Neuronal stem cell (in vitro differentiated cells): ENCODE measurements at regions not wholly inside any gene's neighbourhood (a gene's known extent, or its start where the extent isn't known, plus 50 kb on each side); places are given as distances from the start of the nearest gene placed in this dataset.

Source experiments
- DNase-seq: peaks from one replicate; pipeline ENCODE4 v3.0.0-alpha.2; 2013; ENCODE audit warnings: low spot score
- H2AFZ ChIP-seq: one replicate; pipeline ENCODE4 v1.6.1; 2013; ENCODE audit warnings: mild to moderate bottlenecking, low read length, inconsistent platforms
- H2AK5ac ChIP-seq: 2 replicates; pipeline ENCODE4 v1.6.1; 2013; ENCODE audit warnings: low read depth, mild to moderate bottlenecking, inconsistent platforms, low read length, moderate library complexity, mixed read lengths
- H2BK120ac ChIP-seq: 2 replicates; pipeline ENCODE4 v1.6.1; 2013; ENCODE audit warnings: low read depth, mild to moderate bottlenecking, inconsistent platforms, low read length, moderate library complexity, mixed read lengths
- H2BK12ac ChIP-seq: one replicate; pipeline ENCODE4 v1.6.1; 2013; ENCODE audit warnings: low read length, inconsistent platforms
- H2BK15ac ChIP-seq: 2 replicates; pipeline ENCODE4 v1.6.1; 2013; ENCODE audit warnings: mild to moderate bottlenecking, low read length, inconsistent platforms, mixed read lengths
- H2BK5ac ChIP-seq: one replicate; pipeline ENCODE4 v1.6.1; 2013; ENCODE audit warnings: inconsistent platforms, mild to moderate bottlenecking, low read length, moderate library complexity
- H3K14ac ChIP-seq: one replicate; pipeline ENCODE4 v1.6.1; 2013; ENCODE audit warnings: low read length, inconsistent platforms
- H3K18ac ChIP-seq: 2 replicates; pipeline ENCODE4 v1.6.1; 2013; ENCODE audit warnings: low read length, inconsistent platforms
- H3K23ac ChIP-seq: 2 replicates; pipeline ENCODE4 v1.6.1; 2013; ENCODE audit warnings: low read depth, mild to moderate bottlenecking, mixed read lengths, low read length, inconsistent platforms; ENCODE audit not compliant: poor library complexity
- H3K27ac ChIP-seq: replicated peaks from 3 replicates; pipeline ENCODE4 v1.5.1; 2013; ENCODE audit warnings: low read length, inconsistent platforms
- H3K27me3 ChIP-seq, 3 experiments: 2 replicates each; pipeline ENCODE4 v1.6.1; 2013; ENCODE audit warnings: low read length in 3 of 3, mild to moderate bottlenecking in 2 of 3, inconsistent platforms in 1 of 3, low read depth in 1 of 3, mixed read lengths in 1 of 3, moderate library complexity in 1 of 3; ENCODE audit not compliant: control insufficient read depth in 3 of 3, insufficient read depth in 3 of 3
- H3K36me3 ChIP-seq, 2 donors: replicated peaks in 1 of 2; 2 replicates each; pipeline ENCODE4 v1.6.1; 2013; ENCODE audit warnings: low read length in 2 of 2; ENCODE audit not compliant: control insufficient read depth in 2 of 2, insufficient read depth in 2 of 2
- H3K4ac ChIP-seq: 2 replicates; pipeline ENCODE4 v1.6.1; 2013; ENCODE audit warnings: inconsistent platforms, mild to moderate bottlenecking, low read length, moderate library complexity
- H3K4me1 ChIP-seq, 2 donors: 1 replicate in 1 of 2; 2 replicates in 1 of 2; pipeline ENCODE4 v1.6.1; 2013; ENCODE audit warnings: low read length in 2 of 2, low read depth in 1 of 2; ENCODE audit not compliant: control insufficient read depth in 2 of 2, insufficient read depth in 1 of 2
- H3K4me2 ChIP-seq: one replicate; pipeline ENCODE4 v1.6.1; 2013; ENCODE audit warnings: mild to moderate bottlenecking, low read length, inconsistent platforms; ENCODE audit not compliant: insufficient read depth, poor library complexity, severe bottlenecking
- H3K4me3 ChIP-seq, 2 donors: 2 replicates each; pipeline ENCODE4 v1.5.1; 2013; ENCODE audit warnings: low read length in 2 of 2, mild to moderate bottlenecking in 2 of 2, inconsistent platforms in 1 of 2, moderate library complexity in 1 of 2
- H3K79me1 ChIP-seq: one replicate; pipeline ENCODE4 v1.6.1; 2013; ENCODE audit warnings: low read depth, mild to moderate bottlenecking, inconsistent platforms, low read length, moderate library complexity
- H3K9ac ChIP-seq: one replicate; pipeline ENCODE4 v1.6.1; 2013; ENCODE audit warnings: mild to moderate bottlenecking, low read depth, low read length, inconsistent platforms; ENCODE audit not compliant: poor library complexity
- H3K9me3 ChIP-seq, 2 donors: replicated peaks in 1 of 2; 2 replicates each; pipeline versions ENCODE3 to v1.6.1; 2013; ENCODE audit warnings: low read length in 2 of 2, mild to moderate bottlenecking in 2 of 2, inconsistent platforms in 1 of 2, low read depth in 1 of 2, mixed read lengths in 1 of 2, moderate library complexity in 1 of 2; ENCODE audit not compliant: control insufficient read depth in 2 of 2, insufficient read depth in 1 of 2
- H4K8ac ChIP-seq: one replicate; pipeline ENCODE4 v1.6.1; 2013; ENCODE audit warnings: low read depth, mild to moderate bottlenecking, inconsistent platforms, low read length, moderate library complexity
- H4K91ac ChIP-seq: one replicate; pipeline ENCODE4 v1.6.1; 2013; ENCODE audit warnings: low read length, low read depth, mild to moderate bottlenecking, inconsistent platforms; ENCODE audit not compliant: poor library complexity
- WGBS, 2 donors: extraction: QIAGEN DNeasy Blood & Tissue Kit; methylation state at CpG; one replicate each; pipeline ENCODE4 v1.1.7; 2013; ENCODE audit warnings: missing lambda C conversion rate in 2 of 2, mixed read lengths in 1 of 2; ENCODE audit not compliant: insufficient read length in 2 of 2, insufficient replicate concordance in 1 of 2; ENCODE audit errors: extremely low coverage in 2 of 2; 5-methylcytosine and 5-hydroxymethylcytosine counted together

GRCh38 chrY:8358161-8358560 lies 979.1 kb upstream of the TSPY4 start:
- H3K14ac ChIP-seq = no peak overlapping the region
- no peak overlapping the region for H4K91ac ChIP-seq
- no peaks in the 10 kb centered on the region for H3K79me1 ChIP-seq
- H2BK5ac ChIP-seq = no peak overlapping the region
- peaks cover 0 to 2% of the 10 kb centered on the region in 2 donors for H3K9me3 ChIP-seq
- H2BK12ac ChIP-seq = no peak overlapping the region
- H3K4me3 ChIP-seq = no peak overlapping the region
- H2AFZ ChIP-seq = no peak overlapping the region
- DNase-seq = no peak
- no peaks in the 10 kb centered on the region for H3K27me3 ChIP-seq
- H2BK120ac ChIP-seq = no peak overlapping the region
- no peak overlapping the region for H3K27ac ChIP-seq
- H3K4me2 ChIP-seq = no peak overlapping the region
- no peaks in the 10 kb centered on the region for H3K36me3 ChIP-seq
- H4K8ac ChIP-seq = no peak overlapping the region
- no peak overlapping the region for H3K18ac ChIP-seq
- no peak overlapping the region for H2BK15ac ChIP-seq
- no peak overlapping the region for H3K9ac ChIP-seq
- no peaks in the 10 kb centered on the region for H3K4me1 ChIP-seq
- H3K4ac ChIP-seq = no peak overlapping the region
- H2AK5ac ChIP-seq = no peak overlapping the region
- H3K23ac ChIP-seq = no peak overlapping the region

- H3K27ac ChIP-seq = no peak overlapping the region
- no peak overlapping the region for H3K18ac ChIP-seq
- H3K79me1 ChIP-seq = no peaks in the 10 kb centered on the region
- no peak overlapping the region for H3K14ac ChIP-seq
- H3K4me2 ChIP-seq = no peak overlapping the region
- H3K23ac ChIP-seq = no peak overlapping the region
- no peaks in the 10 kb centered on the region for H3K36me3 ChIP-seq
- H3K4ac ChIP-seq = no peak overlapping the region
- H2BK5ac ChIP-seq = no peak overlapping the region
- no peak overlapping the region for H3K9ac ChIP-seq
- no peak overlapping the region for H2BK120ac ChIP-seq
- no peak overlapping the region for H2BK15ac ChIP-seq
- no peaks in the 10 kb centered on the region for H3K4me1 ChIP-seq
- H2AK5ac ChIP-seq = no peak overlapping the region
- DNase-seq = no peak
- no peak overlapping the region for H2BK12ac ChIP-seq
- WGBS, 2 donors = no CpG with 5 or more reads among the region's 3 CpGs
- H3K9me3 ChIP-seq = no peaks in the 10 kb centered on the region
- no peak overlapping the region for H3K4me3 ChIP-seq
- no peaks in the 10 kb centered on the region for H3K27me3 ChIP-seq
- no peak overlapping the region for H4K8ac ChIP-seq
- no peak overlapping the region for H4K91ac ChIP-seq
- no peak overlapping the region for H2AFZ ChIP-seq
These were observed 975.5 kb upstream of the TSPY4 start for GRCh38 chrY:8361715-8362114.

- DNase-seq = no peak
- no peaks in the 10 kb centered on the region for H3K36me3 ChIP-seq
- no peak overlapping the region for H2BK5ac ChIP-seq
- WGBS, 2 donors = no CpG with 5 or more reads among the region's 3 CpGs
- H3K9me3 ChIP-seq = peaks cover 0 to 3% of the 10 kb centered on the region in 2 donors
- no peak overlapping the region for H3K9ac ChIP-seq
- no peak overlapping the region for H2AFZ ChIP-seq
- H4K8ac ChIP-seq = no peak overlapping the region
- H2BK120ac ChIP-seq = no peak overlapping the region
- H2AK5ac ChIP-seq = no peak overlapping the region
- no peaks in the 10 kb centered on the region for H3K4me1 ChIP-seq
- H3K27ac ChIP-seq = no peak overlapping the region
- no peak overlapping the region for H3K4me2 ChIP-seq
- no peaks in the 10 kb centered on the region for H3K27me3 ChIP-seq
- no peak overlapping the region for H2BK12ac ChIP-seq
- no peak overlapping the region for H4K91ac ChIP-seq
- no peak overlapping the region for H3K14ac ChIP-seq
- no peak overlapping the region for H3K18ac ChIP-seq
- H3K4ac ChIP-seq = no peak overlapping the region
- H2BK15ac ChIP-seq = no peak overlapping the region
- H3K23ac ChIP-seq = no peak overlapping the region
- H3K4me3 ChIP-seq = no peak overlapping the region
- H3K79me1 ChIP-seq = no peaks in the 10 kb centered on the region
These were observed 959.8 kb upstream of the TSPY4 start for GRCh38 chrY:8377491-8377890.

GRCh38 chrY:8379800-8380199 lies 957.5 kb upstream of the TSPY4 start:
- Histone ChIP-seq H2AK5ac (no peak overlapping the region), H3K9me3 (peaks cover 0 to 2% of the 10 kb centered on the region in 2 donors), H3K23ac (no peak overlapping the region), H3K36me3 (no peaks in the 10 kb centered on the region), H3K27me3 (no peaks in the 10 kb centered on the region), H3K4ac (no peak overlapping the region), H2BK15ac (no peak overlapping the region), H2AFZ (no peak overlapping the region), H2BK12ac (no peak overlapping the region), H3K27ac (no peak overlapping the region), H3K14ac (no peak overlapping the region), H3K18ac (no peak overlapping the region), H4K91ac (no peak overlapping the region), H2BK120ac (no peak overlapping the region), H3K79me1 (no peaks in the 10 kb centered on the region), H3K4me1 (no peaks in the 10 kb centered on the region), H2BK5ac (no peak overlapping the region), H3K4me3 (no peak overlapping the region), H3K9ac (no peak overlapping the region), H4K8ac (no peak overlapping the region), H3K4me2 (no peak overlapping the region)
- no peak for DNase-seq
- no CpG with 5 or more reads among the region's 3 CpGs for WGBS, 2 donors
